ENCODE measurements at regions not wholly inside any gene's neighbourhood (a gene's known extent, or its start where the extent isn't known, plus 50 kb on each side); places are given as distances from the start of the nearest gene placed in this dataset.

- no peak for TF ChIP-seq CTCF (IDR thresholded peaks at IDR 0.05)
- TF ChIP-seq TAF1 (IDR thresholded peaks at IDR 0.05; ENCODE audit: borderline replicate concordance, low read depth, low read length) = no peak
- no peak for TF ChIP-seq EP300 (IDR thresholded peaks at IDR 0.05; ENCODE audit: borderline replicate concordance in 1 of 2, low read depth in 1 of 2, low read length in 1 of 2)
- no peak for TF ChIP-seq MXI1 (IDR thresholded peaks at IDR 0.05; ENCODE audit: low read depth, low read length)
- TF ChIP-seq TCF12 (IDR thresholded peaks at IDR 0.05) = peak; percentile 44; the same call in 1 of the 2 replicates
- TF ChIP-seq SMC3 (IDR thresholded peaks at IDR 0.05; ENCODE audit: low read depth, low read length) = no peak
- TF ChIP-seq MAX (IDR thresholded peaks at IDR 0.05; ENCODE audit: low read depth) = no peak
- no peak for TF ChIP-seq NFIC (IDR thresholded peaks at IDR 0.05; ENCODE audit: borderline replicate concordance)
- no peak for TF ChIP-seq YY1 (IDR thresholded peaks at IDR 0.05; ENCODE audit: low read depth)
- TF ChIP-seq ZBTB33 (IDR thresholded peaks at IDR 0.05; ENCODE audit: borderline replicate concordance, low read depth) = no peak
Measured at GRCh38 chr11:128053981-128054931, 533.1 kb downstream of the ETS1 start.

Measured in SK-N-SH (cell line).